ENCODE measurements at regions not wholly inside any gene's neighbourhood (a gene's known extent, or its start where the extent isn't known, plus 50 kb on each side); places are given as distances from the start of the nearest gene placed in this dataset.

GRCh38 chr3:83890039-83890762 lies 1068.6 kb upstream of the CADM2 start:
- no peaks in the 10 kb centered on the region for H3K27me3 ChIP-seq (ENCODE audit: insufficient read depth, low read length)
- CTCF ChIA-PET, result no interaction called here
- H2AFZ ChIP-seq (ENCODE audit: low read depth, low read length, poor library complexity, severe bottlenecking), result no peak overlapping the region
- DNase-seq (ENCODE audit: low read depth, low spot score) (no peak), ATAC-seq (no peak)
- H4K20me1 ChIP-seq (ENCODE audit: insufficient read depth), result no peaks in the 10 kb centered on the region
- H3K36me3 ChIP-seq (ENCODE audit: control insufficient read depth in 1 of 2, insufficient read depth in 2 of 2, low read length in 2 of 2), result no peaks in the 10 kb centered on the region
- BruUV-seq (replicated peaks), result no TSS peak
- H3K9me2 ChIP-seq (ENCODE audit: insufficient read depth), result no peaks in the 10 kb centered on the region
- no peak overlapping the region for H3K27ac ChIP-seq (ENCODE audit: low read depth, low read length)
- H3K4me1 ChIP-seq (ENCODE audit: control insufficient read depth in 1 of 2, insufficient read depth in 2 of 2, low read length in 2 of 2), result no peaks in the 10 kb centered on the region
- no peak overlapping the region for H3K9ac ChIP-seq (ENCODE audit: low read length)
- RAD21 ChIA-PET (ENCODE audit: low non-redundant PET in 1 of 2, low total read pairs in 2 of 2, uncharacterized antibody in 2 of 2, unreplicated experiment in 2 of 2), result no interaction called here
- intact Hi-C loops (cut with micrococcal nuclease), result no loop called here
- POLR2A ChIA-PET, result no interaction called here
- H3K4me2 ChIP-seq (ENCODE audit: low read length), result no peak overlapping the region
- no peaks in the 10 kb centered on the region for H3K79me2 ChIP-seq (ENCODE audit: insufficient read depth, low read length)
- H3K9me3 ChIP-seq (ENCODE audit: control insufficient read depth in 1 of 2, insufficient read depth in 1 of 2, low read depth in 1 of 2, low read length in 2 of 2), result peaks cover 4 to 11% of the 10 kb centered on the region in 2 experiments; a peak in 2 of 4 replicates
- H3K4me3 ChIP-seq (replicated peaks in 1 of 2; ENCODE audit: low read depth in 1 of 2, low read length in 2 of 2), result no peak overlapping the region
- no peak for TF ChIP-seq POLR2AphosphoS5 (IDR thresholded peaks at IDR 0.05; ENCODE audit: low read depth, low read length)
- no peak for TF ChIP-seq CEBPB (IDR thresholded peaks at IDR 0.05; ENCODE audit: low read depth)
- TF ChIP-seq POLR2A (IDR thresholded peaks at IDR 0.05; ENCODE audit: borderline replicate concordance, extremely low read depth, insufficient read depth, insufficient read length), result no peak
- TF ChIP-seq TCF7L2 (IDR thresholded peaks at IDR 0.05; ENCODE audit: borderline replicate concordance, extremely low read depth, insufficient read depth, insufficient read length), result no peak
- TF ChIP-seq ATF3 (IDR thresholded peaks at IDR 0.05), result no peak
- no peak for TF ChIP-seq ZNF274 (IDR thresholded peaks at IDR 0.05; ENCODE audit: low read depth, low read length)
- TF ChIP-seq CTCF (IDR thresholded peaks at IDR 0.05 in 2 of 3, conservative IDR thresholded peaks at IDR 0.05 in 1 of 3; ENCODE audit: borderline replicate concordance in 1 of 3, insufficient read depth in 1 of 3, low read depth in 2 of 3, low read length in 2 of 3), result no peak
- TF ChIP-seq RAD21 (IDR thresholded peaks at IDR 0.05; ENCODE audit: low read depth), result no peak
